Fibroblast of lung (primary cell): ENCODE measurements at regions not wholly inside any gene's neighbourhood (a gene's known extent, or its start where the extent isn't known, plus 50 kb on each side); places are given as distances from the start of the nearest gene placed in this dataset.
A peak's percentile ranks its signal among the peaks of the same experiment; 100 is the strongest.

ENCODE experiments used
- DNase-seq, 2 donors: peaks; one replicate each; pipeline versions ENCODE4 v3.0.0 to v3.0.0-alpha.2; 2010; ENCODE audit warnings: low read depth in 2 of 2
- H2AFZ ChIP-seq: 2 replicates; pipeline ENCODE4 v1.5.1; 2012; ENCODE audit warnings: low read length, control low read depth, inconsistent platforms
- H3K27ac ChIP-seq: 2 replicates; pipeline ENCODE4 v1.5.1; 2011; ENCODE audit warnings: low read length, control low read depth; ENCODE audit not compliant: insufficient read depth
- H3K27me3 ChIP-seq: 2 replicates; pipeline ENCODE4 v1.5.1; 2011; ENCODE audit warnings: mild to moderate bottlenecking, low read length; ENCODE audit not compliant: control insufficient read depth, insufficient read depth
- H3K36me3 ChIP-seq: 2 replicates; pipeline ENCODE4 v1.5.1; 2011; ENCODE audit warnings: low read length; ENCODE audit not compliant: control insufficient read depth, insufficient read depth
- H3K4me1 ChIP-seq: 2 replicates; pipeline ENCODE4 v1.5.1; 2011; ENCODE audit warnings: low read length; ENCODE audit not compliant: control insufficient read depth, insufficient read depth; ENCODE audit errors: extremely low read depth
- H3K4me2 ChIP-seq: 2 replicates; pipeline ENCODE4 v1.5.1; 2011; ENCODE audit warnings: low read length, control low read depth; ENCODE audit not compliant: insufficient read depth; ENCODE audit errors: extremely low read depth
- H3K4me3 ChIP-seq, 4 experiments: fragments of 200-600 bp in 1 of 4; sonication (generic) in 1 of 4; replicated peaks in 1 of 4; 2 replicates each; pipeline ENCODE4 v1.5.1; 2011 to 2016; ENCODE audit warnings: low read length in 4 of 4, low read depth in 3 of 4, mild to moderate bottlenecking in 3 of 4, control low read depth in 2 of 4, inconsistent platforms in 1 of 4, mixed read lengths in 1 of 4; ENCODE audit not compliant: insufficient read depth in 1 of 4; ENCODE audit errors: control extremely low read depth in 1 of 4
- H3K79me2 ChIP-seq: 2 replicates; pipeline ENCODE4 v1.5.1; 2012; ENCODE audit warnings: mild to moderate bottlenecking, low read length, inconsistent platforms; ENCODE audit not compliant: control insufficient read depth, insufficient read depth
- H3K9ac ChIP-seq: 2 replicates; pipeline ENCODE4 v1.5.1; 2011; ENCODE audit warnings: mild to moderate bottlenecking, low read length, control low read depth; ENCODE audit not compliant: insufficient read depth
- H3K9me3 ChIP-seq: 2 replicates; pipeline ENCODE4 v1.5.1; 2012; ENCODE audit warnings: low read depth, low read length; ENCODE audit not compliant: control insufficient read depth, insufficient read depth
- H4K20me1 ChIP-seq: 2 replicates; pipeline ENCODE4 v1.5.1; 2011; ENCODE audit warnings: low read length; ENCODE audit not compliant: control insufficient read depth, insufficient read depth; ENCODE audit errors: extremely low read depth
- EZH2 ChIP-seq: IDR thresholded peaks from 2 replicates; pipeline ENCODE4 v1.5.1; 2012; ENCODE audit warnings: low read length, control low read depth, mild to moderate bottlenecking; ENCODE audit errors: missing control alignments
- TF ChIP-seq, protein P1 (sequence below), 2 donors: IDR thresholded peaks in 1 of 2; conservative IDR thresholded peaks in 1 of 2; 1 replicate in 1 of 2; 2 replicates in 1 of 2; pipeline ENCODE4 v1.5.1; 2011 to 2012; ENCODE audit warnings: low read length in 2 of 2, control low read depth in 1 of 2, inconsistent platforms in 1 of 2, low read depth in 1 of 2, mild to moderate bottlenecking in 1 of 2

GRCh38 chr11:69210310-69211035 is 54.7 kb downstream of the SMIM38 start:
- H2AFZ ChIP-seq: no peak overlapping the region
- no peaks in the 10 kb centered on the region for H3K79me2 ChIP-seq
- no peak overlapping the region for H3K27ac ChIP-seq
- H3K4me1 ChIP-seq: no peaks in the 10 kb centered on the region
- no peak for DNase-seq
- H3K27me3 ChIP-seq: peaks cover 9% of the 10 kb centered on the region
- no peaks in the 10 kb centered on the region for H3K36me3 ChIP-seq
- no peak overlapping the region for H3K4me3 ChIP-seq
- H3K4me2 ChIP-seq: no peak overlapping the region
- TF ChIP-seq, protein P1, sequence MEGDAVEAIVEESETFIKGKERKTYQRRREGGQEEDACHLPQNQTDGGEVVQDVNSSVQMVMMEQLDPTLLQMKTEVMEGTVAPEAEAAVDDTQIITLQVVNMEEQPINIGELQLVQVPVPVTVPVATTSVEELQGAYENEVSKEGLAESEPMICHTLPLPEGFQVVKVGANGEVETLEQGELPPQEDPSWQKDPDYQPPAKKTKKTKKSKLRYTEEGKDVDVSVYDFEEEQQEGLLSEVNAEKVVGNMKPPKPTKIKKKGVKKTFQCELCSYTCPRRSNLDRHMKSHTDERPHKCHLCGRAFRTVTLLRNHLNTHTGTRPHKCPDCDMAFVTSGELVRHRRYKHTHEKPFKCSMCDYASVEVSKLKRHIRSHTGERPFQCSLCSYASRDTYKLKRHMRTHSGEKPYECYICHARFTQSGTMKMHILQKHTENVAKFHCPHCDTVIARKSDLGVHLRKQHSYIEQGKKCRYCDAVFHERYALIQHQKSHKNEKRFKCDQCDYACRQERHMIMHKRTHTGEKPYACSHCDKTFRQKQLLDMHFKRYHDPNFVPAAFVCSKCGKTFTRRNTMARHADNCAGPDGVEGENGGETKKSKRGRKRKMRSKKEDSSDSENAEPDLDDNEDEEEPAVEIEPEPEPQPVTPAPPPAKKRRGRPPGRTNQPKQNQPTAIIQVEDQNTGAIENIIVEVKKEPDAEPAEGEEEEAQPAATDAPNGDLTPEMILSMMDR (conservative IDR thresholded peaks at IDR 0.05 in 1 of 2, IDR thresholded peaks at IDR 0.05 in 1 of 2; ENCODE audit: low read depth in 1 of 2, low read length in 2 of 2): no peak
- no peak for TF ChIP-seq EZH2
- no peaks in the 10 kb centered on the region for H3K9me3 ChIP-seq
- H4K20me1 ChIP-seq: no peaks in the 10 kb centered on the region
- no peak overlapping the region for H3K9ac ChIP-seq

DNA sequence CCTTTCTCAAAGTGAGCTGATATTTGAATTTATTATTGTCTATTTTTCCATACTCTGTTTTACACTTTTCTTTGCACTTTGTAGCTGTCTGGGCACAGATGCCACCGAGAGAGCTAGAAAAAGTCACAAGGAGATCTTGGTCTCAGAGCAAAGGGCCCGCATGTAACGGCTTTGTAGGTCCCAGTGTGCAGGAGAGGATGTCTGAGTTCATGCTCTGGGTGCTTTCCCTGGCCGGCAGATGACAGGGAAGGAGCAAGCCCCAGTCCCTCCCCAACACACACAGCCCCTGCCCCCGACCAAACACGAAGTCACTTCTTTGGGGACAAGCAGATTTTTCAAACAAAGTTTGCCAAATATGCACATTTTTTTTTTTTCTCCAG is 55.8 kb downstream of the SMIM38 start:
- Histone ChIP-seq H3K36me3 (no peaks in the 10 kb centered on the region), H4K20me1 (no peaks in the 10 kb centered on the region), H3K4me1 (peaks cover 2% of the 10 kb centered on the region), H3K27ac (no peak overlapping the region), H3K79me2 (no peaks in the 10 kb centered on the region), H3K9ac (no peak overlapping the region), H3K9me3 (no peaks in the 10 kb centered on the region), H3K27me3 (peaks cover 9% of the 10 kb centered on the region), H2AFZ (no peak overlapping the region), H3K4me2 (no peak overlapping the region), H3K4me3 (no peak overlapping the region)
- DNase-seq: no peak
- TF ChIP-seq EZH2: no peak
- TF ChIP-seq, protein P1 (conservative IDR thresholded peaks at IDR 0.05 in 1 of 2, IDR thresholded peaks at IDR 0.05 in 1 of 2; ENCODE audit: low read depth in 1 of 2, low read length in 2 of 2): no peak

DNA sequence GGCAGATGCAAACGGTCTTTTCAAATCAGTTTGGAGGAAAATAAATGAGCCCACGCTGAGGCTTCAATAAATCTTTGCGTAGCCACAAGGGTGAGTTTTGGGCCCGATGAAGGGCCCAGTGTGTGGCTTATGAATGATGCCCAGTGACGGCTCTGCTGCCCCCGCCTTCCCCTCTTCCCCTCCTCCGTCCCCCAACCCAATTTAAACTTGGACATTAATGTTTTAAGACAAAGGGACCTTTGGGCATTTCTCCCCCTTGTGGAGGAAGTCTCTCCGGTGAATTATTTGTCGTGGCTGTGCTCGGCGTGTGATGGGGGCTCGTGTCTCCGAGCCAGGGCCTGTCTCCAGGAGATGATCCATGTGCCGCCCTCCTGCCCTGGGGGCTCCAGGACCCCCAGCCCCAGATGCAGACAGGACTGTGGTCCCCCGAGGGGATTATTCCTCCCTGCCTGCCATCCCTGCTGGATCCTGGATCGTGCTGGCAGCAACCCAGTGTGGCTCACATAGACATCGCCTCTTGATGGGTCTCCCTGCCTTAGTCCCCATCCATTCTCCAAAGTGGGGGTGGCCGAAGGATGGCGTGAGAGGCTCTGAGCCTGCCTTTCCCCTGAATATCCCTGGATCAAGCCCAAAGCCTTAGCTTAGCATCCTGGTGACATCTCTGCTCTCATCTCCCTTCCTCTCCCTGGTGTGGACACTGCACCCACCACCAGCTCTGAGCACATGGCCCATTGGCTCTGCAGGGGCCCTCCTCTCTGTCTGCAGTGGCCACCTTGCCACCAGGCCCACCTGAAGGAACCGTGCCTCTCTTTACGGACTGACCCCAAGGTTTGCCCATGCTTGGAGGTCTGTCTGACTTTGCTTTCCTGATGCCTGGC is 56.4 kb downstream of the SMIM38 start:
- no peak for TF ChIP-seq EZH2
- TF ChIP-seq, protein P1 (conservative IDR thresholded peaks at IDR 0.05 in 1 of 2, IDR thresholded peaks at IDR 0.05 in 1 of 2; ENCODE audit: low read depth in 1 of 2, low read length in 2 of 2): peak; percentile 29 to 42
- Histone ChIP-seq H3K9me3 (no peaks in the 10 kb centered on the region), H4K20me1 (no peaks in the 10 kb centered on the region), H3K9ac (no peak overlapping the region), H3K27me3 (peaks cover 6% of the 10 kb centered on the region), H3K4me1 (peaks cover 2% of the 10 kb centered on the region), H3K79me2 (no peaks in the 10 kb centered on the region), H3K36me3 (no peaks in the 10 kb centered on the region), H3K27ac (no peak overlapping the region), H2AFZ (no peak overlapping the region), H3K4me3 (no peak overlapping the region), H3K4me2 (no peak overlapping the region)
- DNase-seq: no peak
